MM.1S (cell line): ENCODE measurements at regions not wholly inside any gene's neighbourhood (a gene's known extent, or its start where the extent isn't known, plus 50 kb on each side); places are given as distances from the start of the nearest gene placed in this dataset.

Source experiments
- DNase-seq: peaks from one replicate; pipeline ENCODE4 v3.0.0-alpha.2; 2015
- H2AFZ ChIP-seq: fragments of 300-600 bp; sonication (generic); 2 replicates; pipeline ENCODE4 v1.6.0; 2016; ENCODE audit warnings: antibody characterized with exemption, low read length
- H3F3A ChIP-seq: fragments of 300-600 bp; sonication (generic); 2 replicates; pipeline ENCODE4 v1.6.1; 2016; ENCODE audit warnings: mild to moderate bottlenecking, antibody characterized with exemption, low read length, moderate library complexity, mixed read lengths; ENCODE audit not compliant: insufficient read depth
- H3K27ac ChIP-seq: fragments of 300-600 bp; sonication (generic); 2 replicates; pipeline ENCODE4 v1.5.1; 2016; ENCODE audit warnings: mild to moderate bottlenecking, low read length
- H3K27me3 ChIP-seq: fragments of 300-600 bp; sonication (generic); replicated peaks from 2 replicates; pipeline ENCODE4 v1.6.0; 2016; ENCODE audit warnings: low read length; ENCODE audit not compliant: insufficient read depth
- H3K36me3 ChIP-seq: fragments of 300-600 bp; sonication (generic); replicated peaks from 2 replicates; pipeline ENCODE4 v1.6.1; 2016; ENCODE audit warnings: mild to moderate bottlenecking, low read length, mixed read lengths; ENCODE audit not compliant: insufficient read depth
- H3K4me1 ChIP-seq: fragments of 300-600 bp; sonication (generic); 2 replicates; pipeline ENCODE4 v1.6.1; 2016; ENCODE audit warnings: low read length, mixed read lengths
- H3K4me2 ChIP-seq: fragments of 300-600 bp; sonication (generic); 2 replicates; pipeline ENCODE4 v1.6.0; 2016; ENCODE audit warnings: low read depth, low read length
- H3K4me3 ChIP-seq: fragments of 300-600 bp; sonication (generic); 2 replicates; pipeline ENCODE4 v1.5.1; 2016; ENCODE audit warnings: low read length, mixed read lengths
- H3K79me2 ChIP-seq: fragments of 300-600 bp; sonication (generic); 2 replicates; pipeline ENCODE4 v1.6.1; 2016; ENCODE audit warnings: mixed run types, low read length, mixed read lengths
- H3K9ac ChIP-seq: fragments of 300-600 bp; sonication (generic); 2 replicates; pipeline ENCODE4 v1.6.1; 2016; ENCODE audit warnings: low read length, mixed read lengths
- H3K9me2 ChIP-seq: fragments of 300-600 bp; sonication (generic); replicated peaks from 2 replicates; pipeline ENCODE4 v1.6.1; 2016; ENCODE audit warnings: mild to moderate bottlenecking, low read length, mixed read lengths; ENCODE audit not compliant: insufficient read depth
- H3K9me3 ChIP-seq: fragments of 300-600 bp; sonication (generic); replicated peaks from 2 replicates; pipeline ENCODE4 v1.6.1; 2016; ENCODE audit warnings: mild to moderate bottlenecking, low read length, mixed read lengths; ENCODE audit not compliant: insufficient read depth
- H4K20me1 ChIP-seq: fragments of 300-600 bp; sonication (generic); 2 replicates; pipeline ENCODE4 v1.6.1; 2016; ENCODE audit warnings: mild to moderate bottlenecking, low read length, moderate library complexity, mixed read lengths; ENCODE audit not compliant: insufficient read depth
- EZH2 ChIP-seq: fragments of 300-600 bp; sonication (generic); optimal IDR thresholded peaks from 2 replicates; pipeline ENCODE3; 2017; ENCODE audit warnings: low read depth, mild to moderate bottlenecking, antibody characterized with exemption, low read length, mixed read lengths
- EZH2phosphoT487 ChIP-seq: fragments of 300-600 bp; sonication (generic); IDR thresholded peaks from 2 replicates; pipeline ENCODE4 v1.6.1; 2018; ENCODE audit warnings: antibody characterized with exemption, low read length
- TF ChIP-seq, protein P1 (sequence below): fragments of 300-600 bp; sonication (generic); IDR thresholded peaks from 2 replicates; pipeline ENCODE4 v1.5.1; 2016; ENCODE audit warnings: antibody characterized with exemption, low read length, mixed read lengths

GRCh38 chr4:140316799-140317198 is 56.6 kb upstream of the SCOC start:
- Histone ChIP-seq H3K4me3 (no peak overlapping the region), H3K9me3 (no peaks in the 10 kb centered on the region), H3K27ac (no peak overlapping the region), H3K27me3 (no peaks in the 10 kb centered on the region), H2AFZ (no peak overlapping the region), H4K20me1 (no peaks in the 10 kb centered on the region), H3K9ac (no peak overlapping the region), H3K36me3 (no peaks in the 10 kb centered on the region), H3K9me2 (no peaks in the 10 kb centered on the region), H3F3A (no peaks in the 10 kb centered on the region), H3K4me2 (no peak overlapping the region), H3K79me2 (no peaks in the 10 kb centered on the region), H3K4me1 (no peaks in the 10 kb centered on the region)
- TF ChIP-seq EZH2phosphoT487 (no peak), EZH2 (no peak)
- TF ChIP-seq, protein P1, sequence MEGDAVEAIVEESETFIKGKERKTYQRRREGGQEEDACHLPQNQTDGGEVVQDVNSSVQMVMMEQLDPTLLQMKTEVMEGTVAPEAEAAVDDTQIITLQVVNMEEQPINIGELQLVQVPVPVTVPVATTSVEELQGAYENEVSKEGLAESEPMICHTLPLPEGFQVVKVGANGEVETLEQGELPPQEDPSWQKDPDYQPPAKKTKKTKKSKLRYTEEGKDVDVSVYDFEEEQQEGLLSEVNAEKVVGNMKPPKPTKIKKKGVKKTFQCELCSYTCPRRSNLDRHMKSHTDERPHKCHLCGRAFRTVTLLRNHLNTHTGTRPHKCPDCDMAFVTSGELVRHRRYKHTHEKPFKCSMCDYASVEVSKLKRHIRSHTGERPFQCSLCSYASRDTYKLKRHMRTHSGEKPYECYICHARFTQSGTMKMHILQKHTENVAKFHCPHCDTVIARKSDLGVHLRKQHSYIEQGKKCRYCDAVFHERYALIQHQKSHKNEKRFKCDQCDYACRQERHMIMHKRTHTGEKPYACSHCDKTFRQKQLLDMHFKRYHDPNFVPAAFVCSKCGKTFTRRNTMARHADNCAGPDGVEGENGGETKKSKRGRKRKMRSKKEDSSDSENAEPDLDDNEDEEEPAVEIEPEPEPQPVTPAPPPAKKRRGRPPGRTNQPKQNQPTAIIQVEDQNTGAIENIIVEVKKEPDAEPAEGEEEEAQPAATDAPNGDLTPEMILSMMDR, result no peak
- DNase-seq, result no peak

DNA sequence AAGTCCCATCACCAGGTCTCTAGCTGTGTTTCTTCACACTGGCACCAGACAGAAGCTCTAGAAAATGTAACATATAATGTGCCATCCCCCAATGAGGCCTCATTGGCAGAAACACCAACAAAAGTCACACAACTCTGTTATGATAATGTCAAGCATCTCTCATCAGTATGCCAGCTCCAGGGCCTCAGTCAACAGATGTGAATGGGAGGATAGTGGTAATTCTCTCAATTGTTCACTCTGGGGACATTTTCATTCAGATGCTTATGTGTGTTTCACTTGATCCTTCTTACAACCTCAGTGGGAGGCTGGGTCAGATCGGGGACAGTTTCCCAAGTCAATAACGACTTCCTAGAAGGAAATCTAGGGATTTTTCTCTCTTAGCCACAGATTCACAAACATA is 57.5 kb upstream of the SCOC start:
- Histone ChIP-seq H3K9me3 (no peaks in the 10 kb centered on the region), H3K9ac (no peak overlapping the region), H3K27me3 (no peaks in the 10 kb centered on the region), H3F3A (no peaks in the 10 kb centered on the region), H3K79me2 (no peaks in the 10 kb centered on the region), H3K4me2 (no peak overlapping the region), H2AFZ (no peak overlapping the region), H3K27ac (no peak overlapping the region), H3K9me2 (no peaks in the 10 kb centered on the region), H3K4me1 (no peaks in the 10 kb centered on the region), H3K4me3 (no peak overlapping the region), H3K36me3 (no peaks in the 10 kb centered on the region), H4K20me1 (no peaks in the 10 kb centered on the region)
- TF ChIP-seq EZH2phosphoT487, result no peak
- no peak for TF ChIP-seq EZH2
- TF ChIP-seq, protein P1, result no peak
- no peak for DNase-seq

DNA sequence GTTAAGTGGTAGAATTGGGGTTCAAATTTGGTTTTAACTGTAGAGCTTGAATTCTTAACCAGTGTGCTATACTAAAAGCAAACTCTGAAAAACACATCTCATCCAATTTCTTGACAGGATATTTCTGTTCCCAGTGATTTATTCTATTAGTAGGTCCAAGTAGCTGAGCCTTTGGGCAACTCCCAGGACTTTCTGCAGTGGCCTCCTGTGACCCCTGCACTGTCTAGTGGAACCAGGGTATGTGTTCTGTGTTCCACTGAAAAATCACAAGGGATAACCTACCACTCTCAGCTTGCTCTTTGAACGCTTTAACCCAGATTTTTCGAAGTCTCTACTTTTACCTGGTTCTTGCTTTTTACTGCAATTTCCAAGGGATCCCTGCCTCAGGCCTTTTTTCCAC is 58.0 kb upstream of the SCOC start:
- Histone ChIP-seq H3K4me3 (no peak overlapping the region), H3K79me2 (no peaks in the 10 kb centered on the region), H3K9me2 (no peaks in the 10 kb centered on the region), H3K9me3 (no peaks in the 10 kb centered on the region), H3K36me3 (no peaks in the 10 kb centered on the region), H3K27ac (no peak overlapping the region), H3K9ac (no peak overlapping the region), H3K27me3 (no peaks in the 10 kb centered on the region), H3K4me1 (no peaks in the 10 kb centered on the region), H3K4me2 (no peak overlapping the region), H4K20me1 (no peaks in the 10 kb centered on the region), H2AFZ (no peak overlapping the region), H3F3A (no peaks in the 10 kb centered on the region)
- TF ChIP-seq, protein P1, result no peak
- TF ChIP-seq EZH2 (no peak), EZH2phosphoT487 (no peak)
- DNase-seq, result no peak
